HFF-Myc (cell line): ENCODE measurements at regions not wholly inside any gene's neighbourhood (a gene's known extent, or its start where the extent isn't known, plus 50 kb on each side); places are given as distances from the start of the nearest gene placed in this dataset.

Source experiments
- DNase-seq: peaks from one replicate; pipeline ENCODE4 v3.0.0-alpha.2; 2011; ENCODE audit warnings: low read depth; ENCODE audit errors: extremely low read depth
- H3K4me3 ChIP-seq: replicated peaks from 2 replicates; pipeline ENCODE4 v1.5.1; 2011; ENCODE audit warnings: low read depth, mild to moderate bottlenecking, control low read depth, low read length
- CTCF ChIP-seq: IDR thresholded peaks from 2 replicates; pipeline ENCODE4 v1.5.1; 2012; ENCODE audit warnings: mild to moderate bottlenecking, low read depth, low read length, control low read depth; ENCODE audit errors: missing control alignments

DNA sequence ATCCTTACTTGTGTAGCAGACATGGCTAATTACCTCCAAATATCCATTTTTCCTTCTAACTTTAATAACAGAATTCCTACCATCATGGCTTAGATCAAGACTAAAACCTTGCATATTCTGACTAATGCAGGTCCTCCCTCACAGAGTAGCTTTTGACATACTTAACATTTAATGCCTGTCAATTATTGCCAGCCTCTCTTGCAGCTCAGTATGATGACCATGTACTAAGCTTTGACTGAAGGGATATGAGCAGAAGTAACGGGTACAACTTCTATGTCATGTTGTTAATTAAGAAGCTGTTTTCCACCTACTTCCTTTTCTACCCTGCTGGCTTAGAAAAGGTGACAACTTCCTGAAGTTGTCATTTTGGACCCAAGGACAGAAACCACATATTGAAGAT is 533.4 kb downstream of the PSAT1 start:
- TF ChIP-seq CTCF, result no peak
- no peak for DNase-seq
- H3K4me3 ChIP-seq, result no peak overlapping the region

DNA sequence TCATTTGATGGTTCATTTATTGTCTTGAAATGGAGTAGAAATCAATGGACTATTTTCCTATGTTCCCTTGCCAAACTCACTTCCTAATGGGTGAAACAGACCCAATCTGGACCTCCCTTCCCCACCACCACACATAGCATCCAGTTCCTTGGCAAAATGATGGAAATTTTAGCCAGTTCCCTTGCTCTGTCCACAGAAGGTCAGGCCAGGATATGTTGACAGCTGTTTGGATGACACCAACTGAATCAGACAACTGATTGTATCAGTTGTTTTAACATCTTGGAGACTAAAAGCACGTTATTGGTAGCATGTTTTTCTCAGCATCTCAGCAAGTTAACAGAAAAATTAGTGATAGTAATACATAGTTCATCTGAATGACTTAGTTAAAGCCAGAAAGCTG is 534.8 kb downstream of the PSAT1 start:
- TF ChIP-seq CTCF, result no peak
- no peak overlapping the region for H3K4me3 ChIP-seq
- no peak for DNase-seq

- no peak overlapping the region for H3K4me3 ChIP-seq
- TF ChIP-seq CTCF, result no peak
- DNase-seq, result no peak
Observed at GRCh38 chr9:78835928-78836450, 539.1 kb downstream of the PSAT1 start.

- no peak for TF ChIP-seq CTCF
- no peak overlapping the region for H3K4me3 ChIP-seq
- no peak for DNase-seq
Observed at GRCh38 chr9:78839252-78839651, 542.3 kb downstream of the PSAT1 start.

DNA sequence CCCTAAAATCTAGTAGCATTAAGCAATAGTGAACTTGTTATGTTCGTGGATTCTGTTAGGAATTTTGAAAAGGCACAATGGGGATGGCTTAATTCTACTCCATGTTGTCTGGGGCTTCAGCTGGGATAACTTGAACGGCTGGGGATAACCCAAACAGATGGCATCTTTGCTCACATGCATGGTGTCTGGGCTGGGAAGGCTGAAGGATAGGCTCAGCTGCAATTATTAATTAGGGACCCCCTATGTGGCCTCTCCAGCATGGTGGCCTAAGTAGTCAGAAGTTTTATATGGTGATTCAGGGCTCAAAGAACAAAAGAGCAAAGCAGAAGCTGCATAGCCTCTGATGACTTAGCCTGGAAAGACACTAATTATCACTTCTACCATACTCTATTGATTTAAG is 551.1 kb downstream of the PSAT1 start:
- no peak for DNase-seq
- TF ChIP-seq CTCF, result no peak
- H3K4me3 ChIP-seq, result no peak overlapping the region

- no peak overlapping the region for H3K4me3 ChIP-seq
- no peak for DNase-seq
- no peak for TF ChIP-seq CTCF
Observed at GRCh38 chr9:78856144-78856543, 559.2 kb downstream of the PSAT1 start.

GRCh38 chr9:78856781-78857180 is 559.9 kb downstream of the PSAT1 start:
- no peak for DNase-seq
- TF ChIP-seq CTCF, result no peak
- H3K4me3 ChIP-seq, result no peak overlapping the region
